ENCODE measurements at regions not wholly inside any gene's neighbourhood (a gene's known extent, or its start where the extent isn't known, plus 50 kb on each side); places are given as distances from the start of the nearest gene placed in this dataset.

GRCh38 chr2:220446106-220446712 lies 818.8 kb downstream of the SLC4A3 start:
- H3K36me3 ChIP-seq: no peaks in the 10 kb centered on the region
- H3K4me2 ChIP-seq: no peak overlapping the region
- no peaks in the 10 kb centered on the region for H4K20me1 ChIP-seq
- no peaks in the 10 kb centered on the region for H3K27me3 ChIP-seq
- TF ChIP-seq Cebpa-rat (IDR thresholded peaks at IDR 0.05): no peak
- no peaks in the 10 kb centered on the region for H3K9me3 ChIP-seq
- H3K4me1 ChIP-seq: no peaks in the 10 kb centered on the region
- no peak overlapping the region for H3K4me3 ChIP-seq
- H3K27ac ChIP-seq: no peak overlapping the region
- no peak overlapping the region for H3K9ac ChIP-seq

DNA sequence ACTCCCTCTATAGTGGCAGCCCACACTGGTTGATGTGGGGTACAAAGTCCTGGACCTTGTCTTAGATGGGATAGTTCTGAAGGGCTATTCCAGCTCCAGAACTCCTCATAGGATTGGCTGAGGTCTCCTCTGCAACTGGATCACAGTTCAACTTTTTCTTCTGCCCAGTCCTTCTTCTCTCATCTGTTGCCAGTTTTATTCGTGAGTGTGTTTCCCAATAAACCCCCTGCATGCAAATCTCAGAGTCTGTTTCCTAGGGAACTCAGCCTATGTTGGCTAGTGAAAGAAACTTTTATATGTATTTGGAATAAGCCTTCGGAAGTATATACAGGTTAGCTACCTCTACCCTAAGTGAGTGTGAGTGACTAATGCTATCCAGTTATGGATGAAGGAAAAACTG lies 823.4 kb downstream of the SLC4A3 start:
- H3K4me1 ChIP-seq: no peaks in the 10 kb centered on the region
- TF ChIP-seq Cebpa-rat (IDR thresholded peaks at IDR 0.05): no peak

DNA sequence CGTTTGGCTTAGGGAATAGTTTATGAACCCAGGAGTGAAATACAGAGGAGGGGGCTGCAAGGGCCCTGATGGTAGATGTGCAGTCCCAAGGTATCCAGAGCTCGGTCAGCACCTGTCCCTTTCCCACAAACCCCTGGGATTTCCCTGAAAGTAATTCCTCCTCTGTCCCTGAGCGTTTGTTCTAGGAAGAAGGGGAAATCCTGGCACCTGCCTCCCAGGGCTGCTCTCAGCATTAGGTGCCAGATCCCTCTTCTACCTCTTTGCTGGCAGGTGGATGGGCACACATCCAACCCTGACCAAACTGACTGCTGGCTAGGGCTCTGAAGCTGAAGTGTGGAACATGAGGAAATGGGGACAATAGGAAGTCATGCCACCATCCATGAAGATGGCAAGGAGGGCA lies 824.0 kb downstream of the SLC4A3 start:
- no peaks in the 10 kb centered on the region for H4K20me1 ChIP-seq
- no peaks in the 10 kb centered on the region for H3K4me1 ChIP-seq
- no peaks in the 10 kb centered on the region for H3K36me3 ChIP-seq
- no peak overlapping the region for H3K4me2 ChIP-seq
- no peaks in the 10 kb centered on the region for H3K27me3 ChIP-seq
- no peaks in the 10 kb centered on the region for H3K9me3 ChIP-seq
- H3K27ac ChIP-seq: no peak overlapping the region
- H3K4me3 ChIP-seq: no peak overlapping the region
- H3K9ac ChIP-seq: no peak overlapping the region
- no peak for TF ChIP-seq Cebpa-rat (IDR thresholded peaks at IDR 0.05)

More for the DNA sequence above, 823.4 kb downstream of the SLC4A3 start:
- H3K36me3 ChIP-seq: no peaks in the 10 kb centered on the region
- no peak overlapping the region for H3K9ac ChIP-seq
- no peaks in the 10 kb centered on the region for H4K20me1 ChIP-seq
- H3K27ac ChIP-seq: no peak overlapping the region
- H3K9me3 ChIP-seq: no peaks in the 10 kb centered on the region
- H3K4me3 ChIP-seq: no peak overlapping the region
- no peak overlapping the region for H3K4me2 ChIP-seq
- no peaks in the 10 kb centered on the region for H3K27me3 ChIP-seq

DNA sequence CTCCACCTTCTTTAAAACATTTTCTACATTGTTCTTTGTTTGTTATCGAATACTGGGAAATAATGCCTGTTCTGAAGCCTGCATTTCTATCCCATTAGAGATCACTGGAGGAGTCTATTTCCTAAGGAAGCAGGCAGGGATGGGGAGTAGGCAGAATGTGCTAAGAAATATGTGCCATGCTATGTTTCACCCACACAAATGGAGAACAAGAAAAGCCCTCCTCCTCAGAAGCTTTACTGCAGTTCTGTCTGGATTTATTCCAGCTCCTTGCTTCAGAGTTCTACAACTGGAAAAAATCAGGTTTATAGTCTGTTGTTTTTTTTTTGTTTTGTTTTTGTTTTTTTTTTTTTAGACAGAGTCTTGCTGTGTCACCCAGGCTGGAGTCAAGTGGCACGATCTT lies 825.1 kb downstream of the SLC4A3 start:
- Histone ChIP-seq H3K9ac (no peak overlapping the region), H3K27ac (no peak overlapping the region), H4K20me1 (no peaks in the 10 kb centered on the region), H3K27me3 (no peaks in the 10 kb centered on the region), H3K4me2 (no peak overlapping the region), H3K4me3 (no peak overlapping the region), H3K36me3 (no peaks in the 10 kb centered on the region), H3K4me1 (no peaks in the 10 kb centered on the region), H3K9me3 (no peaks in the 10 kb centered on the region)
- no peak for TF ChIP-seq Cebpa-rat (IDR thresholded peaks at IDR 0.05)

DNA sequence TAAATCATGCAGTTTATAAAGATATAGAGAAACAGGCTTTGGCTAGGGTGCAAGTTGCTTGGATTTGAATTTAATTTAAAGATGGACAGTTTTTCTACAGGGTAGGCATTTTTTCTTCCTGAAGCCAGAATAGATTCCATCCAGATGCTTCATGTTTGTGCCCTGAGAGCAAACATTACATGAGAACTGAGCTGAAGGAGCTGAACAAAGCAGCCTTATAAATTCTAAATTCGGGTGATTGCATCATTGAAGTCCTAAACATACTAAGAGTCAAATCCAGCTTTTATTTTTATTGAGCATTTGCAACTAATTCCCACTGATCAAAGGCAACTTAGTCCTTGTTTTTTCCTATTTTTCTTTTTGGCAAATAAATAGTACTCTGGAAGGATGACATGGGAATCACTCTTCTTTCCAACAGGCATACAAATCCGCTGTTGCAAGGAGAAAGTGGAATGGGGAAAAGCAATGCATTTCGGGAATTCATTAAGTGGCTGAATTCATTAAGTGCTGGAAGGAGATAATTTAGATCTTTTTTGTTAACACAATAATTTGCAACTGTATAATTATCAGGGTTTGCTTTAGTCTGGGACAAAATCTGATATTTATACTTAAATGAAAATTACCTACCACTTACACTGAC lies 828.0 kb downstream of the SLC4A3 start:
- no peak overlapping the region for H3K4me3 ChIP-seq
- H3K27ac ChIP-seq: no peak overlapping the region
- H4K20me1 ChIP-seq: no peaks in the 10 kb centered on the region
- no peak overlapping the region for H3K4me2 ChIP-seq
- H3K4me1 ChIP-seq: no peaks in the 10 kb centered on the region
- no peaks in the 10 kb centered on the region for H3K27me3 ChIP-seq
- no peak for TF ChIP-seq Cebpa-rat (IDR thresholded peaks at IDR 0.05)
- no peaks in the 10 kb centered on the region for H3K36me3 ChIP-seq
- H3K9me3 ChIP-seq: no peaks in the 10 kb centered on the region
- H3K9ac ChIP-seq: no peak overlapping the region

DNA sequence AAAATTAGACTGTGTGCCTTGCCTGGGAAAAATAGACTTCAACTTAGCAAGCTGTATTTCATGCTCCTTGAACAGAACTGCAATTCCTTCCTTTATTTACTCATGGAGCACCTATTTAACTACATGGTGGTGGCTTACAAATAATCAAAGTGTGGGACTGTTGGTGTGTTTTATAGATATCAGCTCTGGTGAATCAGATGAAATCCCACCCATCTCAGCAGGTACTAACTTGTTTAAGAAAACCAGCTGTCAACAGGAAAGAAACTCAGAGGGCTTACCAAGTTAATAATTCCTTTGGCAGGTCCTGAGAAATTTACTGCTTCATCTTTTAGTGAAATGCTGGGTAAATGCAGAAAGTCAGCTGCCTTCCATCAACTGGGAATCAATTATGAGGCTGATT lies 830.6 kb downstream of the SLC4A3 start:
- Histone ChIP-seq H3K9me3 (no peaks in the 10 kb centered on the region), H3K27ac (no peak overlapping the region), H3K27me3 (no peaks in the 10 kb centered on the region), H4K20me1 (no peaks in the 10 kb centered on the region), H3K4me3 (no peak overlapping the region), H3K4me2 (no peak overlapping the region), H3K9ac (no peak overlapping the region), H3K36me3 (no peaks in the 10 kb centered on the region), H3K4me1 (no peaks in the 10 kb centered on the region)
- TF ChIP-seq Cebpa-rat (IDR thresholded peaks at IDR 0.05): no peak

GRCh38 chr2:220460257-220460985 lies 833.0 kb downstream of the SLC4A3 start:
- no peak overlapping the region for H3K4me2 ChIP-seq
- no peak overlapping the region for H3K9ac ChIP-seq
- H3K27ac ChIP-seq: no peak overlapping the region
- H4K20me1 ChIP-seq: no peaks in the 10 kb centered on the region
- H3K36me3 ChIP-seq: no peaks in the 10 kb centered on the region
- H3K4me1 ChIP-seq: no peaks in the 10 kb centered on the region
- H3K9me3 ChIP-seq: no peaks in the 10 kb centered on the region
- H3K4me3 ChIP-seq: no peak overlapping the region
- no peak for TF ChIP-seq Cebpa-rat (IDR thresholded peaks at IDR 0.05)
- H3K27me3 ChIP-seq: no peaks in the 10 kb centered on the region

DNA sequence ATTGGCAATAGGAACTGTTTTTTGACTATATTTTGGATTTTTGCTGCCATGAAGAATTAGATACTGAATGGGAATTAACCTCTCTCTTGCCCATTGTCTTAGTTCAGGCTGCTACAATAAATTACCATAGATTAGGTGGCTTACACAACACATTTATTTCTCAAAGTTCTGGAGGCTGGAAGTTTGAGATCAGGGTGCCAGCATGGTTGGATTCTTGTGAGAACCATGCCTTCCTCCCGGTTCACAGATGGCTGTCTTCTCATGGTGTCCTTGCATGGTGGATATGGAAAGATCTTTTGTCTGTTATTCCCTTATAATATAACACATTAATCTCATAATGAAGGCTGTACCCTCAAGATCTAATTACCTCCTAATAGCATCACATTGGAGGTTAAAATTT lies 836.4 kb downstream of the SLC4A3 start:
- Histone ChIP-seq H3K9ac (no peak overlapping the region), H4K20me1 (no peaks in the 10 kb centered on the region), H3K27ac (no peak overlapping the region), H3K27me3 (no peaks in the 10 kb centered on the region), H3K36me3 (no peaks in the 10 kb centered on the region), H3K4me3 (no peak overlapping the region), H3K9me3 (no peaks in the 10 kb centered on the region), H3K4me2 (no peak overlapping the region), H3K4me1 (no peaks in the 10 kb centered on the region)
- no peak for TF ChIP-seq Cebpa-rat (IDR thresholded peaks at IDR 0.05)

- Histone ChIP-seq H4K20me1 (no peaks in the 10 kb centered on the region), H3K36me3 (no peaks in the 10 kb centered on the region), H3K4me1 (no peaks in the 10 kb centered on the region), H3K9ac (no peak overlapping the region), H3K9me3 (no peaks in the 10 kb centered on the region), H3K27ac (no peak overlapping the region), H3K4me3 (no peak overlapping the region), H3K27me3 (no peaks in the 10 kb centered on the region), H3K4me2 (no peak overlapping the region)
- no peak for TF ChIP-seq Cebpa-rat (IDR thresholded peaks at IDR 0.05)
Observed at GRCh38 chr2:220465700-220466099, 838.3 kb downstream of the SLC4A3 start.

GRCh38 chr2:220466251-220466691 lies 838.8 kb downstream of the SLC4A3 start:
- no peaks in the 10 kb centered on the region for H4K20me1 ChIP-seq
- no peak overlapping the region for H3K27ac ChIP-seq
- H3K4me2 ChIP-seq: no peak overlapping the region
- no peak overlapping the region for H3K4me3 ChIP-seq
- TF ChIP-seq Cebpa-rat (IDR thresholded peaks at IDR 0.05): no peak
- H3K9ac ChIP-seq: no peak overlapping the region
- H3K4me1 ChIP-seq: no peaks in the 10 kb centered on the region
- no peaks in the 10 kb centered on the region for H3K27me3 ChIP-seq
- H3K36me3 ChIP-seq: no peaks in the 10 kb centered on the region
- no peaks in the 10 kb centered on the region for H3K9me3 ChIP-seq
